ENCODE measurements at regions not wholly inside any gene's neighbourhood (a gene's known extent, or its start where the extent isn't known, plus 50 kb on each side); places are given as distances from the start of the nearest gene placed in this dataset.
"Not testable (repeated sequence)": the region's sequence is repeated elsewhere in the genome, so short reads cannot be mapped to it uniquely, and the experiment has no call there.

DNA sequence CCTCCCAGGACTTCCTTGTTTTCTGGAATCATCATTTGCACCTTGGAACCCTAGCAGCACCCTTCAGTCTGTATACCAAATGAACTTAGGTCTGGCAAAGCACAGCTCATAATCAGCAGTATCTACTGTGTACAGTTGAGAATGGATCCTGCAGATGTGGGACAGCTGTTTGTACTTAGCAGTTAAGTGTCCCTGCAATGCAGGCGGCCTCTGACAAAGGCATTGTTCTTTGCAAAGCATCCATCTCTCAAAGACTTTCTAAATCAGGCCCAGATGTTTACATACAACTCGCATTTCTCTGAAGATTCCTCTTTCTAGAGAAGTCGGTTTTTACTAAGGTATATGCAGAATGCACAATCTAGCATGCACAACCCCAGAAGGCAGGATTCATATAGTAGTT lies 170.5 kb upstream of the RBM19 start:
- FAIRE-seq, result no peak
- no peak for DNase-seq (ENCODE audit: low spot score in 2 of 2)

DNA sequence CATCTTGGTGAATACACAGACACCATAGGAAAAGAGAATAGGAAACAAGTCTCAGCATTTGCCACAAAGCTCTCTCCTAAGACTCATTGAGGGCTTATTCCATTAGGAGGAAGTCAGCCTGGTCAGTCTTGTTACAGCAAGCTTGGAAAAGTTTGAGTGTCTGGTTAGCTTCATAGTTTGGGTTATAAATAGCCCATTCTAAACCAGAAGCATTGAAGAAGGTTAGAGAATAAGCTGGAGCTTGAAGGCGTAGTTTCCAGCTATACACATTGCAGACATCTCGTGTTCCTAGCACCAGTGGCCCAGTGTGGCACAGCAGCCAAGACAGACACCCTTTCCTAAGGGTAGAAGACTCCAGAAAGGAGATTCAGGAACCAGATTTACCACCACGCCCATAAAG lies 168.8 kb upstream of the RBM19 start:
- DNase-seq (ENCODE audit: low spot score in 2 of 2) (no peak), FAIRE-seq (no peak)

DNA sequence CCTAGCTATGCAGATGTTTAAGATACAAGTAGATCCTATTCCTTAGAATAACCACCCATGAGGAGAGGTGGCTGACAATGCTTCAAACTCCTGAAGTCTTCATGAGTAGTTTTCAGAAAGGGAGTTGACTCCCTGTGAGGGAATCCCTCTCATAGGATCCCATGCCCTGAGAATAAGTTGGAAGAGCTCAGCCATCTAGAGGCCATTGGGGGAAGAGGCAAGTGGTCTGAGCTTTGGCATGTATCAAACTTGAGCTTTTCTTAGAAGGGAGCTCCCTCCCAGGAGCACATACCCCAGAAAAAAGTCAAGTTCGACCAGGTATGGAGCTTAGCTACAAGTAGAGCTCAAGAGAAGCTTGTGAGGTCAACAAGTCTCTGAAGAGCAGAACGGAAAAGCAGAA lies 165.7 kb upstream of the RBM19 start:
- FAIRE-seq (no peak), DNase-seq (ENCODE audit: low spot score in 2 of 2) (no peak)

DNA sequence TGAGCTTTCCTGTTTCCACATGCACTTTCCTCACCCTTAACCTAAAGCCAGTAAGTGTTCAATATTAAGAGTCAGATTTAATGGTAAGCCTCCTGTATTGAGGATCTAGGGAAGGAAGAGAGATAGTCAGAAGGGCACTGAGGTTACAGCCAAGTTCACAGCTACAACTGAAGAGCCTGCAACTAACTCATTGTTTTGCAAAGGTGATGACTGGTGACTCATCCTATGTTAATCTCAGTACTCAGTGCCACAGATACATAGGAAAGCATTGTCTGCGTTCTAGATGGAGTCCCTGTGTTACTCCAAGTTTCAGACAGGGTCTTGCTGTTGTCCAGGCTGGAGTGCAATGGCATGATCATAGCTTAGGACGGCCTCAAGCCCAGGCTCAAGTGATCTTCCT lies 157.0 kb upstream of the RBM19 start:
- DNase-seq (ENCODE audit: low spot score in 2 of 2), result no peak
- FAIRE-seq, result no peak

DNA sequence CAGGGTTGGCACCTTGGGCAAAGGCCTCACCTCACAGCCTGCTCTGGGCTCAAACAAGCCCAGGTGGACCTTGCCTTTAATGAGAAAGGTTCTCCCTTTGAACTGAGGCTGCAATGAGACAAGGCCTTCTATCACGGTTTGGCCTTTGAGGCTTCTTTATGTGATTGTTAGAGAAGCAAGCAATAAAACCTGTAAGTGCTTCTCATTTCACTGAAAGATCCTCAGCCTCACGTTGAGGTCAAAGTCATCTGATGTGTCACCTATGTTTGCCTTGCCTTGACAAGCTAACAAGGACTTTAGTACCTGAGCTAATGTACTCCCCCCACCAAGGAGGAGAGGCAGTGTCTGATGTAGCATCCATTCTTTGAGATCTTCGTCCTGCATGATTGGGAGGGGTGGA lies 155.9 kb upstream of the RBM19 start:
- FAIRE-seq, result no peak

DNA sequence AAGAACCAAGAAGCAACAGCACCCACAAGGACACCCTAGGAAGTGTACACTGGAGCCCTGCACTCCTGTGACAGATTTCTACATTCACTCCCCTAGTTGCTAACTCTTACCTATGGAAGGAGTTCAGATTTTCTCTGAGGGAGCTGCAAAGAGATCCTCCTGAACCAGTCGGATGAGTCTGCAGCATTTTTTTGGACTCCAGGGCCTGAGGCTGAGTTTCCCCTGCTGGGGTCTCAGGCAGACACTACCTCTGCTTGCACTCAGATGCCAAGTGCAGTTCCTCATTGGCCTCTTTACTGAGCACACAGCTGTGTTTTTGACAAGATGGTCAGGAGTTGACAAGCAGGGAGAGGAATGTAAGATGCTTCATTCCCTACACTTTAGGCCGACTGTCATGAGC lies 153.2 kb upstream of the RBM19 start:
- FAIRE-seq, result no peak
- no peak for DNase-seq (ENCODE audit: low spot score in 2 of 2)

More for the DNA sequence above, 155.9 kb upstream of the RBM19 start:
- DNase-seq (ENCODE audit: low spot score in 2 of 2), result no peak

DNA sequence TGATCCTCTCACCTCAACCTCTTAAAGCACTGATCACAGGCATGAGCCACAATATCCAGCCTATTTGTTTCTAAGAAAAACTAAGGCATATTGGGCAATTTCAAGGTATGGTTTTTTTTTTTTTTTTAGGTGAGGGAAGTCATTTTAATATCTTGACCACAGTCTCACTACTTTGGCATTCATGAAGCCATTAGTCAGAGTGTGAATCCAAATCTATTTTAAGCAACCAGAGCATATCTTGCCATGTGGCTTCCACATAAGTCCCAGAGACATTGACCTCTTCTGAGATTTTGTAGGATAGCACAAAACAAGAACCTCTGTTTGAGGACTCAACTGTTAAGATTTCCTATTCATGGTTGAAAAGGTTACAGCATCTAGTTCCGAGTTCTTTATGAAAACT lies 130.3 kb upstream of the RBM19 start:
- DNase-seq (ENCODE audit: low spot score in 2 of 2), result no peak
- FAIRE-seq, result no peak

DNA sequence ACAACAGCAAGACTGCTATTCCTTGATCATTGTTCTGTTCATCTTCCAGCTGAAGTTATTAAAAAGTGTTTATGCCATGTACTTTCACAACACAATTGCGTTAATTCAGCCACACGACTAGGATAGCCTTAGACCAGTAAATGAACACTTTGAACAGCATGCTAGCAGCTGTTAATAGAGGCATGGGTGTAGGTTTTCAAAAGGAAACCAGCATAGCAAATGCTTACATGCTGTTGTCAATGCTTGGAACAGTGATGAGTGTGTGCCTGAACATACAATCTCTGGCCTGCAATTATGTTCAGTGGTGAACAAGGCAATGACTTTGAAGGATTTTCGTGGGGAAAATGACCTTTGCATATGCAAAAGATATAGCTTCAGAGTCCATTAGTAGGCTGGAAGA lies 127.4 kb upstream of the RBM19 start:
- FAIRE-seq, result no peak
- no peak for DNase-seq (ENCODE audit: low spot score in 2 of 2)

DNA sequence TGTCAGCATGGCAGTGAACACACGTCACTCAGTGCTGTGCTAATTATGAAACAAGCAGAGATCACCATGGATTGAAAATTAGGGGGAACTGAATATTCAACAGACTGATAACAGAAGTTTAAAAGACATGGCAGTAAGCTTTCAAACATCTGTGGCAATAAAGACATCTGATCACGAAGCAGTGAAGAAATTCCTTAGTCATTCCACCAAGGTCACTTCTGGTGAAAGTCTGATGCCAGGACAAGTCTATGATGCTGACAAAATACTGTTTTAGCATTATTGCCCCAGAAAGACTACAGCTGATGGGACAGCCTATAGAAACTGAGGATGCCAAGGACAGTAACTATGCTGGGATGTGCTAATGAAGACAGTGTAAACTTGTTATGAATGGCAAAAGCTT lies 126.9 kb upstream of the RBM19 start:
- no peak for DNase-seq (ENCODE audit: low spot score in 2 of 2)
- FAIRE-seq, result no peak

DNA sequence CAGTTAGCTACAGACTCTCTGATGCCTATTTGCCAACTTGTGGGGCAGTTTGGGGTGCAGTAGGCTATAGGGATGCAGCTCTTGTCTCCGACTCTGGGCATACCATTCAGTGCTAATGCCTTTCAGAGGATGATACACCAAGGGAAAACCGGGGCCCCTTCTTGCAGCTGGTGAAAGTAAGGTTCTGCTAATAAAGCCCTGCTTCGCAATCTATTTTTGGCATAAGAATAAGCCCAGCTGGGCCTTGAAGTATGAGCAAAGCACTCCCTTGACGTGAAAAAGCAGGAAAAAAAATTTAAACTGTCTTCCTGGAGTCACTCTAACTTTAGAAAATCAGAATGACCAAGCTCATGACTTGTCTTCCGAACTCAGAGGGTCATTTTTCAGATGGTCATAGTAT lies 124.1 kb upstream of the RBM19 start:
- no peak for FAIRE-seq
- DNase-seq (ENCODE audit: low spot score in 2 of 2), result no peak

DNA sequence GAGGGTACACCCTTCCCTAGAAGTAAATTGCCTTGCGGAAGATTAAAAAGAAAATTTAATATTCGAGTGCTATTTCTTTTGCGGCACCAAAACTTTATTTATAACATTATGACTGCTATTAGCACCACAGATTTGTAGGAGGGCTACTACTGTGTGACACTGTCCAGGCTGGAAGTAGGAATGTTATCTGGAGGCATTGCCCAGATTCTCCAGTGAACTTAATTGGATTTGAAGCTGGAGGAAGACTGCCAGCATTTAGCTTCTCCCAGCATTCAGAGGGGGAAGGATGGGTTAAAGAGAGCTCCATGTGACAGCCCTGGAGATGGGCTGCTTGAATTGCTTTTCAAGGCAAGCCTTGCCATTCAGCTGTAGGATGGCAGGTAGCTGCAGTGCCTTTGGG lies 107.0 kb upstream of the RBM19 start:
- FAIRE-seq (no peak), DNase-seq (ENCODE audit: low spot score in 2 of 2) (no peak)

DNA sequence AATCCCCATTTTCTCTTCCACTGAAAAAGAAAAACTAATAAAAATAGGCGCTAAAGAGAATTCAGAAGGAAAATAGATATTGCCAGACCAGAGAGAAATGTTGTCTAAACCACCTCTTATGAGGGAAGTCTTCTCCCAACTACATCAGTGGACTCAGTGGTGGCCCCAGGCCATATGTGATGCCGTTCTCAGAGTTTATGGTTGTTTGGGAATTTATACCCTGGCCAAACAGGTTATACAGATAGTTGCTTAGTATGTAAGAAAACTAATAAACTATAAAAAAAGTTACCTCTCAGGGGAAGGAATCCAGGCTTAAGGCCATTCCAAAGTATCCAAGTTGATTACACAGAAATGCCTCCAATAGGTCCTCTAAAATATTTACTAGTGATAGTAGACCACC lies 103.4 kb upstream of the RBM19 start:
- FAIRE-seq (no peak), DNase-seq (ENCODE audit: low spot score in 2 of 2) (no peak)

DNA sequence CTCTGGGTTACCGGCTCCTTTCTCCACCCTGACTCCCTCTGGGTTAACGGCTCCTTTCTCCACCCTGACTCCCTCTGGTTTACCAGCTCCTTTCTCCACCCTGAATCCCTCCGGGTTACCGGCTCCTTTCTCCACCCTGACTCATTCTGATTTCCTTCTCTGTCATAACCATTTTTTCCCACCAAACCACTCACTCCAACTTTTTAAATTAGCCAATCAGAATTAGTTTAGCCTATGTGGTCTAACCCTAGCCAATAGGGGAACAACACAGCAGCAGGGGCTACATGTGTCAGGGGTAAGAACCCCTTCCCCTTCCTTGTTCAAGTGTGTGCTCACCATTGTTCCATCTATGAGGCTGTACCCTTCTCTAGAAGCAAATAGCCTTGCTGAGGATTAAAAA lies 98.4 kb upstream of the RBM19 start:
- no peak for FAIRE-seq

DNA sequence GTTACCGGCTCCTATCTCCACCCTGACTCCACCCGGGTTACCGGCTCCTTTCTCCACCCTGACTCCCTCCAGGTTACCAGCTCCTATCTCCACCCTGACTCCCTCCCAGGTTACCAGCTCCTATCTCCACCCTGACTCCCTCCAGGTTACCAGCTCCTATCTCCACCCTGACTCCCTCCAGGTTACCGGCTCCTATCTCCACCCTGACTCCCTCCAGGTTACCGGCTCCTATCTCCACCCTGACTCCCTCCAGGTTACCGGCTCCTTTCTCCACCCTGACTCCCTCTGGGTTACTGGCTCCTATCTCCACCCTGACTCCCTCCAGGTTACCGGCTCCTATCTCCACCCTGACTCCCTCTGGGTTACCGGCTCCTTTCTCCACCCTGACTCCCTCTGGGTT lies 97.9 kb upstream of the RBM19 start:
- FAIRE-seq; DNase-seq (ENCODE audit: low spot score in 2 of 2): not testable (repeated sequence)

More for the DNA sequence above, 98.4 kb upstream of the RBM19 start:
- no peak for DNase-seq (ENCODE audit: low spot score in 2 of 2)

DNA sequence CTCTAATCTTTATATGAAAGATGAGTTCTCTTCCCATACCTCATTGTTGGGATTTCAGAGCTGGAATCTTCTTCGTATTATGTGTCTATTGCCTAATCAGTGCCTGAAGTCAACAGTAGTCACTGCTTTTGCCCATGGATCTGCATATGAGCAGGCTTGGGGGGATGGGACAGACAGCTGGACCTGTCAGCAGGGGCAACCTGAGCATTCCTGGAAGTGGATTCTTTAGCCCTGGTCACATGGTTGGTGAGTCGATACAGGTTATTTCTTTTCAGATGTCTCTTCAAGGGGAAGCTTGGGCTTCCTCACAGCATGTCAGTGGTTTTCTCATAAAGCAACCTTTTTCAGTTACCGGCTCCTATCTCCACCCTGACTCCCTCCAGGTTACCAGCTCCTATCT lies 97.3 kb upstream of the RBM19 start:
- DNase-seq (ENCODE audit: low spot score in 2 of 2) (no peak), FAIRE-seq (no peak)

DNA sequence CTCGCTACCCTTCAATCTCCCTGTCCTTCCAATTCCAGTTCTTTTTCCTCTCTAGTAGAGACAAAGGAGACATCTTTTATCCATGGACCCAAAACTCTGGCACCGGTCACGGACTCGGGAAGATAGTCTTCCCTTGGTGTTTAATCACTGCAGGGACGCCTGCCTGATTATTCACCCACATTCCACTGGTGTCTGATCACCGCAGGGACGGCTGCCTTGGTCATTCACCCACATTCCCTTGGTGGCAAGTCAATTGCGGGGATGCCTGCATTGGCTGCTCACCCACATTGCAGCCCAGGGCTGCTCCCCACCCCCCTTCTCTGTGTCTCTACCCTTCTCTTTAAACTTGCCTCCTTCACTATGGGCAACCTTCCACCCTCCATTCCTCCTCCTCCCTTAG lies 90.2 kb upstream of the RBM19 start:
- FAIRE-seq; DNase-seq (ENCODE audit: low spot score in 2 of 2): not testable (repeated sequence)

DNA sequence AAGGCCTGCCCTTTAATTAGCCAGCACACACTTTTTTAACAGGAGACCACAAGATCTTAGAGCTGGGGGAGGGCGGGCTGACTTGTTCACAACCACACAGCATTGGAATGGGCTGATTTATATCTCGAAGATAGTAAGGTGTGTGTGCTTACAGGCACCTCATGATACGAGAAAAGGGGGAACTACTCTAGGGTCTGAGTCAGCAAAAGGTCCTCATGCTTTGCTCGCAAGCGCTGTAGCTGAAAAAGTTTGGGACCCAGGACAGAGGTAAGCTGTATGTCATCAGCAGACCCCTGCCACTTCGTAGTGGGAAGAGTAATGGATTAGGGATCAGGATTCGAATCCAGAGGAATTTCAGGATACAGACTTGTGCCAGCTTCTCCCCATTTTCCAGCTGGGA lies 88.9 kb upstream of the RBM19 start:
- no peak for FAIRE-seq
- DNase-seq (ENCODE audit: low spot score in 2 of 2), result no peak

DNA sequence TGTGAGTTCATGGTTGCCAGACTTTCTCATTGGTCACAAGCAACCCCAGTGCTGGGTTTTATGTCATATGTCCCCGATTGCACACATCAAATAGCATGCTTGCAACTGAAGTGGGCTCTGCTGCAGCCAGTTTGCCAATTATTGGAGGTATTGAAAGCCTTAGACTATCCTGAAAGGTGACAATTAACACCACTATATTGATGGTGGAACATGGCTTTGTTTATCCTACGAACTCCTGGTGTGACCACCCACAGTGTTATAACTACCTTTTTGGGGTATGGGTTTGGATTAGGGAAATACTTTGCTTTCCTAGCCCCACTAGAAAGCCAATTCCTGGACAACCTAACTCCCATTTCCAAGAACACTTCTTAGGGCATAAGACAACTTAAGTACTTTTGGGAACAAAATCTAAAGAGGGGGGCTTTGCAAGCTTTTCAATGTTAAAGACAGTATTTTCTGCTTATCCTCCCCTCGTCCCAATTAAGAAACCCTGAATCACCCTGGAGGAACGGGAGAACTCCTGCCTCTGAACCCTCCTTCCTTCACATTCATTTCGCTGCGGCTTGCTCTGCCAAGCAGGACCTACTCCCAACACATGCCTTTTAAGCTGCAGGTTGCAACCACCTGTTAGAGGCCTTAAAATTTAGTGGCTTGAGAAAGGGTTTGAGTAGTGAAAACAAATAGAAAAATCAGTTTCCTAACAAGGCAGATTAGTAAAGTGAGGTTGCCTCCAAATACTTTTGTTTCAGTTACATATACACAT lies 80.3 kb upstream of the RBM19 start:
- FAIRE-seq (no peak), DNase-seq (ENCODE audit: low spot score in 2 of 2) (no peak)

DNA sequence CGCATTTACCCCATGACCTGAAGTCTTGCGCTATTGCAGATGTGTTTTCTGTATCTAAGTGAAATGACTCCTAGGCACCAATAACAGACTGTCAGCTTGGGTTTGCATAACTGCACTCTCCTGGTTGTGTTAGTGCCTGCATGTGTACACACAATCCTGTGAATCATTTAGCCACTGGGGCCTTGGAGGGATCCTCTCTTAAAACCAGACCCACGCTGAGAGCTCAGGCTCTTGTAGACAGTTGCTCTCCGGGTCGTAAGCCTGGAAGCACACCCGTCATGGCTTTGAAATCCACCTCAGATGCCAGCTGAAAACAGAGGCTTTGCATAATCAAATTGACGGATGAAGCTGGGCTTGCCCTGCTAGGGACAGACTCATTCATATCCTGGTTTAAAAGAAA lies 79.2 kb upstream of the RBM19 start:
- no peak for FAIRE-seq
- no peak for DNase-seq (ENCODE audit: low spot score in 2 of 2)

DNA sequence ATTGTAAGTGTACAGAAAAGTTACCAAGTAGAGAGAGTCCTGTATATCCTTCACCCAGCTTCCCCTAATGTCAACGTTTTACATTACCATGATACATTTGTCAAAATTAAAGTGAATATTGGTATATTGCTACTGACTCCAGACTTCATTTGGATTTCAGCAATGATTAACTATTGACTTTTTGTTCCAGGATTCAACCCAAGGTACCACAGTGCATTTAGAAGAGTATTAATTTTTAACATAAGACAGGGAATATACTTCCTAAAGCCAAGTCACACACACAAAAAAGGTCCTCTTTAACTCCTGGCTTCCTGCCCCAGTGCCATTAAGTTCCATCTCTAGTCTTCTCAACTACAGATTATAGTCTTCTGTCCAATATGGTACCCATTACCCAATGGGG lies 75.5 kb upstream of the RBM19 start:
- no peak for DNase-seq (ENCODE audit: low spot score in 2 of 2)
- FAIRE-seq, result no peak

DNA sequence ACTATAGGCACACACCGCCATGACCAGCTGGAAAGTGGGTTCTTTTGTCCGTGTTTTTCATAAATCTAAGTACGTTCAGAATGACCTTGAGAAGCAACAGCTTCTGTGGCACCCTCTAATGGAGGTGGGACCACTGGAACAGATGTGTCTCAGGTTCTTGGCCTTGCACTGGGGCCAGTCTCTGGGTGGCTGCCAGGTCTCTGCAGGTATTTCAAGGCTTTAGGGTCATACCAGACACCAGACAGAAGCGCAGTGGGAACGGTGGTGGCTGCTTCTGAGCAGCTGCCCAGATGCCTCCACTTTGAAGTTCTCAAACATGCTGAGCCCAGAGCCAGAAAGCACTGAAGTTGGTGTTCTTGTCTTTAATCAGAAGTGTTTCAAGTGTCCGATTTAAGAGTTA lies 75.0 kb upstream of the RBM19 start:
- FAIRE-seq, result no peak
- DNase-seq (ENCODE audit: low spot score in 2 of 2), result no peak

DNA sequence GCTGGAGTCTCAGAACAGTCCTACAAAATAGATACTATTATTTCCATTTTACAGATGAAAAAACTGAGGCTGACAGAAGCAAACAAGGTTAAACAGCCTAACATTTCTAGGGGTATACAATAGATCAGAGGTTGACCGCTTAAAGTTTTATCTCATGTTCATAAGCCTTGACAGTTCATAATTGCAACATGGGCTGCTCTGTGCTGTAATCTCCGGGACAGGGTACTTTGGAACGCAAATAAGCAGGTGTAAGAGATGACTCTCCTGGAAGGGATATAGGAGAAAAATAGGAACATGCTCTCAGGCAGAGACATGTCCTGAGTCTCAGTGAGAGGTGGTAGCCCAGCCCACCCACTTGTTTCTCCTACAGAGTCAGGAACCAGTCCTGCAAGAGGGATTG lies 72.8 kb upstream of the RBM19 start:
- DNase-seq (ENCODE audit: low spot score in 2 of 2), result no peak
- no peak for FAIRE-seq

DNA sequence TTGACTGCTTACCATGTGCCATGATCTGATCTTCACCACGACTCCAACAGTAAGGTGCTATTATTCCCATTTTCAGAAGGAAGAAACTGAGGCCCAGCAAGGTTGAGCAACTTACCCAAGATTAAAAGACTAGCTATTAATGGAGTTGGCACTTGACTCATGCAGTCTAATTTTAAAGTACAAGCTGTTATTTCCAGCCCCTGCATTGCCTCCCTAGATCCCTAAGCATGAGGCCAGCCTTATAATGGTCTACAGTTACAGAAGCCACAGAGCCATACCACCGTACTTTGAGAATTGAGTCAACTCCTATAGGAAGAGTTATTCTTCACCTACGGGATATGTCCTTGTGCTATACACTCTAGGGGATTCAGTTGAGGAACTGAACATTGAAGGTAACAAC lies 66.7 kb upstream of the RBM19 start:
- DNase-seq (ENCODE audit: low spot score in 2 of 2), result no peak
- no peak for FAIRE-seq
